Activated CD8-positive, alpha-beta T cell treated with anti-CD3 and anti-CD28 coated beads, Interleukin-2, amount 10 ng/mL, durations not matched to agents 7 days and 5 days (primary cell): ENCODE measurements at regions not wholly inside any gene's neighbourhood (a gene's known extent, or its start where the extent isn't known, plus 50 kb on each side); places are given as distances from the start of the nearest gene placed in this dataset.

ENCODE experiments used
- ATAC-seq: fragments of 150-1000 bp; cut with Tn5 transposase; one replicate; pipeline ENCODE4 v1.10.0; 2021; ENCODE audit warnings: moderate library complexity
- CTCF ChIA-PET: fragments of 350-600 bp; sonication (Branson Sonifier 250); formaldehyde crosslinking; loops from one replicate; lab custom pipeline; 2021; ENCODE audit warnings: antibody characterized with exemption; lab: Charles Lee
- POLR2A ChIA-PET: fragments of 350-600 bp; sonication (Branson Sonifier 250); formaldehyde crosslinking; loops from one replicate; lab custom pipeline; 2021; ENCODE audit warnings: antibody characterized with exemption; lab: Charles Lee
- DNase-seq: peaks from one replicate; pipeline ENCODE4 v3.0.0-alpha.2; 2020
- H3K27ac Mint-ChIP-seq: one replicate; pipeline ENCODE4 v1.8.0; 2021; ENCODE audit warnings: mild to moderate bottlenecking, mixed read lengths
- H3K27me3 Mint-ChIP-seq: one replicate; pipeline ENCODE4 v1.8.0; 2021; ENCODE audit warnings: low read depth, mixed read lengths
- H3K36me3 Mint-ChIP-seq: one replicate; pipeline ENCODE4 v1.8.0; 2021; ENCODE audit warnings: low read depth, mixed read lengths
- H3K4me1 Mint-ChIP-seq: one replicate; pipeline ENCODE4 v1.8.0; 2021; ENCODE audit warnings: low read depth, mixed read lengths
- H3K4me3 Mint-ChIP-seq: one replicate; pipeline ENCODE4 v1.8.0; 2021; ENCODE audit warnings: mild to moderate bottlenecking, mixed read lengths
- H3K9me3 Mint-ChIP-seq: one replicate; pipeline ENCODE4 v1.8.0; 2022; ENCODE audit warnings: mixed read lengths; ENCODE audit not compliant: insufficient read depth

- Mint-ChIP-seq H3K27ac (no peak overlapping the region), H3K27me3 (no peaks in the 10 kb centered on the region), H3K36me3 (no peaks in the 10 kb centered on the region), H3K9me3 (peaks cover 16% of the 10 kb centered on the region), H3K4me3 (no peak overlapping the region), H3K4me1 (no peaks in the 10 kb centered on the region)
- ChIA-PET CTCF (no interaction called here), POLR2A (no interaction called here)
- ATAC-seq (no peak), DNase-seq (no peak)
Observed at GRCh38 chr5:23217159-23217558, 290.2 kb upstream of the PRDM9 start.

GRCh38 chr5:23216345-23216744 lies 291.1 kb upstream of the PRDM9 start:
- Mint-ChIP-seq H3K9me3 (peaks cover 16% of the 10 kb centered on the region), H3K36me3 (no peaks in the 10 kb centered on the region), H3K27me3 (no peaks in the 10 kb centered on the region), H3K27ac (no peak overlapping the region), H3K4me1 (no peaks in the 10 kb centered on the region), H3K4me3 (no peak overlapping the region)
- CTCF ChIA-PET = no interaction called here
- DNase-seq (no peak), ATAC-seq (no peak)
- POLR2A ChIA-PET = no interaction called here

- CTCF ChIA-PET = interaction anchor here (1.1 kb wide), 1 partner anchor 9 kb away, joined by 5 read pairs; no protein-coding TSS in a partner anchor
- peak; percentile 21 for DNase-seq
- no peaks in the 10 kb centered on the region for H3K27me3 Mint-ChIP-seq
- H3K9me3 Mint-ChIP-seq = peaks cover 11% of the 10 kb centered on the region
- H3K27ac Mint-ChIP-seq = no peak overlapping the region
- no peaks in the 10 kb centered on the region for H3K4me1 Mint-ChIP-seq
- H3K36me3 Mint-ChIP-seq = no peaks in the 10 kb centered on the region
- POLR2A ChIA-PET = no interaction called here
- no peak for ATAC-seq
- H3K4me3 Mint-ChIP-seq = no peak overlapping the region
Observed at GRCh38 chr5:23208959-23209431, 298.4 kb upstream of the PRDM9 start.

GRCh38 chr5:23204111-23204510 lies 303.3 kb upstream of the PRDM9 start:
- no peaks in the 10 kb centered on the region for H3K27me3 Mint-ChIP-seq
- ChIA-PET POLR2A (no interaction called here), CTCF (no interaction called here)
- H3K4me1 Mint-ChIP-seq = no peaks in the 10 kb centered on the region
- peaks cover 21% of the 10 kb centered on the region for H3K9me3 Mint-ChIP-seq
- H3K4me3 Mint-ChIP-seq = no peak overlapping the region
- no peak overlapping the region for H3K27ac Mint-ChIP-seq
- ATAC-seq (no peak), DNase-seq (no peak)
- no peaks in the 10 kb centered on the region for H3K36me3 Mint-ChIP-seq

- ChIA-PET CTCF (no interaction called here), POLR2A (no interaction called here)
- Mint-ChIP-seq H3K36me3 (no peaks in the 10 kb centered on the region), H3K9me3 (peaks cover 9% of the 10 kb centered on the region), H3K4me1 (no peaks in the 10 kb centered on the region), H3K27me3 (no peaks in the 10 kb centered on the region), H3K27ac (no peak overlapping the region), H3K4me3 (no peak overlapping the region)
- ATAC-seq (no peak), DNase-seq (no peak)
Observed at GRCh38 chr5:23169660-23170416, 316.7 kb upstream of the CDH12 start.

- H3K27ac Mint-ChIP-seq = no peak overlapping the region
- CTCF ChIA-PET = no interaction called here
- H3K4me1 Mint-ChIP-seq = no peaks in the 10 kb centered on the region
- H3K4me3 Mint-ChIP-seq = no peak overlapping the region
- POLR2A ChIA-PET = no interaction called here
- DNase-seq (no peak), ATAC-seq (no peak)
- H3K9me3 Mint-ChIP-seq = peaks cover 2% of the 10 kb centered on the region
- H3K36me3 Mint-ChIP-seq = no peaks in the 10 kb centered on the region
- no peaks in the 10 kb centered on the region for H3K27me3 Mint-ChIP-seq
Observed at GRCh38 chr5:23164971-23165370, 311.8 kb upstream of the CDH12 start.

GRCh38 chr5:23158179-23158578 lies 305.0 kb upstream of the CDH12 start:
- H3K4me1 Mint-ChIP-seq = no peaks in the 10 kb centered on the region
- ATAC-seq (no peak), DNase-seq (no peak)
- ChIA-PET CTCF (no interaction called here), POLR2A (no interaction called here)
- no peaks in the 10 kb centered on the region for H3K27me3 Mint-ChIP-seq
- no peaks in the 10 kb centered on the region for H3K36me3 Mint-ChIP-seq
- peaks cover 14% of the 10 kb centered on the region for H3K9me3 Mint-ChIP-seq
- H3K4me3 Mint-ChIP-seq = no peak overlapping the region
- no peak overlapping the region for H3K27ac Mint-ChIP-seq

GRCh38 chr5:23157716-23158115 lies 304.6 kb upstream of the CDH12 start:
- POLR2A ChIA-PET = interaction anchor here (0.6 kb wide), 1 partner anchor 70 kb away, joined by 5 read pairs; no protein-coding TSS in a partner anchor
- Mint-ChIP-seq H3K27me3 (no peaks in the 10 kb centered on the region), H3K27ac (no peak overlapping the region), H3K4me1 (no peaks in the 10 kb centered on the region), H3K36me3 (no peaks in the 10 kb centered on the region), H3K4me3 (no peak overlapping the region), H3K9me3 (peaks cover 14% of the 10 kb centered on the region)
- CTCF ChIA-PET = no interaction called here
- ATAC-seq = no peak
- DNase-seq = no peak

- ChIA-PET CTCF (no interaction called here), POLR2A (interaction anchor here (0.6 kb wide), 1 partner anchor 70 kb away, joined by 5 read pairs; no protein-coding TSS in a partner anchor)
- no peaks in the 10 kb centered on the region for H3K4me1 Mint-ChIP-seq
- ATAC-seq (no peak), DNase-seq (no peak)
- no peak overlapping the region for H3K4me3 Mint-ChIP-seq
- H3K27me3 Mint-ChIP-seq = no peaks in the 10 kb centered on the region
- H3K9me3 Mint-ChIP-seq = peaks cover 14% of the 10 kb centered on the region
- H3K27ac Mint-ChIP-seq = no peak overlapping the region
- H3K36me3 Mint-ChIP-seq = no peaks in the 10 kb centered on the region
Observed at GRCh38 chr5:23157169-23157568, 304.0 kb upstream of the CDH12 start.

- DNase-seq (no peak), ATAC-seq (no peak)
- Mint-ChIP-seq H3K36me3 (no peaks in the 10 kb centered on the region), H3K4me3 (no peak overlapping the region), H3K27me3 (no peaks in the 10 kb centered on the region), H3K9me3 (peaks cover 17% of the 10 kb centered on the region), H3K27ac (no peak overlapping the region), H3K4me1 (no peaks in the 10 kb centered on the region)
- ChIA-PET POLR2A (no interaction called here), CTCF (no interaction called here)
Observed at GRCh38 chr5:23147625-23148024, 294.5 kb upstream of the CDH12 start.

GRCh38 chr5:23146183-23146582 lies 293.0 kb upstream of the CDH12 start:
- ChIA-PET CTCF (no interaction called here), POLR2A (no interaction called here)
- ATAC-seq (no peak), DNase-seq (no peak)
- H3K9me3 Mint-ChIP-seq = peaks cover 17% of the 10 kb centered on the region
- H3K4me1 Mint-ChIP-seq = no peaks in the 10 kb centered on the region
- H3K27me3 Mint-ChIP-seq = no peaks in the 10 kb centered on the region
- H3K4me3 Mint-ChIP-seq = no peak overlapping the region
- H3K27ac Mint-ChIP-seq = no peak overlapping the region
- H3K36me3 Mint-ChIP-seq = no peaks in the 10 kb centered on the region

- CTCF ChIA-PET = no interaction called here
- ATAC-seq (no peak), DNase-seq (no peak)
- Mint-ChIP-seq H3K4me1 (no peaks in the 10 kb centered on the region), H3K27me3 (no peaks in the 10 kb centered on the region), H3K27ac (no peak overlapping the region), H3K4me3 (no peak overlapping the region), H3K36me3 (no peaks in the 10 kb centered on the region), H3K9me3 (peaks cover 5% of the 10 kb centered on the region)
- POLR2A ChIA-PET = no interaction called here
Observed at GRCh38 chr5:23139338-23140171, 286.4 kb upstream of the CDH12 start.
